Skeletal muscle tissue (tissue), 3 donors: ENCODE measurements at regions not wholly inside any gene's neighbourhood (a gene's known extent, or its start where the extent isn't known, plus 50 kb on each side); places are given as distances from the start of the nearest gene placed in this dataset.

Experiments
- H3K27ac ChIP-seq: one replicate; pipeline ENCODE4 v1.7.0; 2013; ENCODE audit warnings: mild to moderate bottlenecking, low read depth, low read length, inconsistent platforms
- H3K27me3 ChIP-seq, 3 donors: one replicate each; pipeline ENCODE4 v1.7.0; 2013; ENCODE audit warnings: low read length in 3 of 3; ENCODE audit not compliant: control insufficient read depth in 3 of 3, insufficient read depth in 3 of 3
- H3K36me3 ChIP-seq, 3 donors: one replicate each; pipeline ENCODE4 v1.7.0; 2013; ENCODE audit warnings: low read length in 3 of 3; ENCODE audit not compliant: control insufficient read depth in 3 of 3, insufficient read depth in 3 of 3
- H3K4me1 ChIP-seq, 3 donors: one replicate each; pipeline ENCODE4 v1.7.0; 2013; ENCODE audit warnings: low read length in 3 of 3, mild to moderate bottlenecking in 3 of 3; ENCODE audit not compliant: control insufficient read depth in 3 of 3, insufficient read depth in 3 of 3
- H3K4me3 ChIP-seq, 3 donors: one replicate each; pipeline ENCODE4 v1.7.0; 2013; ENCODE audit warnings: low read length in 3 of 3
- H3K9ac ChIP-seq, 3 donors: one replicate each; pipeline ENCODE4 v1.7.0; 2013; ENCODE audit warnings: low read length in 3 of 3, mild to moderate bottlenecking in 3 of 3, moderate library complexity in 2 of 3, low read depth in 1 of 3
- H3K9me3 ChIP-seq, 3 donors: one replicate each; pipeline ENCODE4 v1.7.0; 2013; ENCODE audit warnings: low read length in 3 of 3; ENCODE audit not compliant: control insufficient read depth in 3 of 3
- donor health status: Osteomylitis.

DNA sequence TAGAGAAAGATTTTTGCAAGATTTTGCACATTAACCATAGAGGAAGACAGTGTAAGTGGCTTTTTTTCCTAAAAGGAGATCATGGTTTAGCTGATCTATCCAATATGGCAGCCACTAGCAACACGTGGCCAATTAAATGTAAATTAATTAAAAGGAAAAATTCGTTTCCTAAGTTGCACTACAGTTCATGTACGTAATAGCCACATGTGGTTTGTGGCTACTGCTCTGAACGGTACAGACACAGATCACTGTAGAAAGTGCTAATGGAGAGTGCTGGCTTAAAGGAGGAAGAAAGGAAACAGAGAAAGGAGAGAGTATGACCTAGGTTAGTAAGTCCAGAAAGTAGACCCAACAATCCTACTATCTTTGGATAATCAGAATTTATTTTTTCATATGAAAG is 170.8 kb downstream of the SIPA1L2 start:
- Histone ChIP-seq H3K9me3 (no peaks in the 10 kb centered on the region), H3K27me3 (no peaks in the 10 kb centered on the region), H3K36me3 (peaks cover 0 to 7% (median 2%) of the 10 kb centered on the region in 3 donors), H3K27ac (no peak overlapping the region), H3K4me3 (no peak overlapping the region), H3K9ac (no peak overlapping the region), H3K4me1 (no peaks in the 10 kb centered on the region)

DNA sequence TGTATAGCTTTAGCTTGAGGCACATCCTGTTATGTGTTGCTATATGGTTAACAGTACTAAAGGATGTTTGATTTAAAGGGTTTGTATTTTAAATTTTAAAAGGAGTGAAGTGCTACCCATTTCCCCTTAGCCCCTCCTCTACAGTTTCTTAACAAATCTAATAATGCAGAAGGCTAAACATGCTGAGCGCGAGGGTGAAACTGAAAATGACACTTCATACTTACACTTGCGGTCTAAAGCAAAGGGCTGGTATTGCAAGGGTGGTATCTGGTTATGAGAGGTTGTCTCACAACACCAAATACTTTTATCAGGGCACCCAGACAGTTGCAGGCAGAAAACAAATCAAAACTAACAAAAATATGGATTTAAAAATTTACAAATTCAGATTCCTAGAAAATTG is 172.3 kb downstream of the SIPA1L2 start:
- H3K36me3 ChIP-seq: peaks cover 0 to 7% (median 2%) of the 10 kb centered on the region in 3 donors
- H3K9me3 ChIP-seq: no peaks in the 10 kb centered on the region
- no peak overlapping the region for H3K4me3 ChIP-seq
- H3K27ac ChIP-seq: no peak overlapping the region
- no peak overlapping the region for H3K9ac ChIP-seq
- H3K4me1 ChIP-seq: no peaks in the 10 kb centered on the region
- no peaks in the 10 kb centered on the region for H3K27me3 ChIP-seq

DNA sequence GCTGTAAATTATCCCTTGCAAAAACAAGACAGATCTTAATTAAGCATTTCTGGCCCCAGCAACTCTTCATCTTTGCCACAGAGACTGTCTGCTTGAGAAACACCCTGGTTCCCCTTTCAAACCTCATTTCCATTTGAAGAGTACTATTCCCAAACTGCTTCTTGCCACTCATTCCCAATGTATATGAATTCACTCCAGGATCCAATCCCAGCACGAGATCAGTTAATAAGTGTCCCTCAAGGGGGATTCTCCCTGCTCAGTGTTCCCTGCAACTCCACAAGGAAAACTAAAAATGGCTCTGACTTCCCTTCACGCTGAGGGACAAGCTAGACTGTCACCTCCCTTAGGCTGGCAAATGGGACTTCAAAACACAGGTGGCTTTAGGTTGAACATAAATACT is 173.2 kb downstream of the SIPA1L2 start:
- Histone ChIP-seq H3K9ac (no peak overlapping the region), H3K4me1 (no peaks in the 10 kb centered on the region), H3K27ac (no peak overlapping the region), H3K36me3 (peaks cover 0 to 7% (median 2%) of the 10 kb centered on the region in 3 donors), H3K27me3 (no peaks in the 10 kb centered on the region), H3K4me3 (no peak overlapping the region), H3K9me3 (no peaks in the 10 kb centered on the region)

DNA sequence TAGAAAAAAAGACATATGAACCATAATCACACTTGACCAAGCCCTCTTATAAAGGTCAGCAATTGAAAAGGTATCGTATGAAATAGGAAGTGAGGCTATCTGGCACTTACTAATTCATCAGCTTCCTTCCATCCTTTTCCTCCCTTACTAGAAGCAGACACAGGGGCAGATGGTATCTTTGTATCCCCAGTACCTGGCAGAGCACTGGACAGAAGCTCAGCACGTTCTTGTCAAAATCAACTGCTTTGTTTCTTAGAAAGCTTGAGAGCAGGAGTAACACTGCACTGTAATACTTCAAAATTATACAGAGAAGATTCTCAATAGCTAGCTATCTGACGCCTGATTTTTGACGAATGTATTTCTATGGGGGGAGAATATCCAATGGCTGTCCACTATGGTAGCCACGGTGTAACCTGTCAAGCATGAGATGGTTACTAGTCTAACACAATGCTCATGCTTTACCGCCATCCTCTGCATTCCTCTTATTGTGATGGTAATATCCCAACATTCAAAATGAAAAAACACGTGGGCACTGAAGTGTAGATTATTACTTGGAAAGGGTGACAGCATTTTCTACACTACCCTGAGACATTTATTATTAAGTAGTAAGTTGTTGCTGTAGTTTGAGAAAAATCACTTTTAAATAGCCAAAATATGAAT is 175.6 kb downstream of the SIPA1L2 start:
- H3K27me3 ChIP-seq: no peaks in the 10 kb centered on the region
- no peak overlapping the region for H3K4me3 ChIP-seq
- H3K9ac ChIP-seq: no peak overlapping the region
- H3K36me3 ChIP-seq: no peaks in the 10 kb centered on the region
- no peaks in the 10 kb centered on the region for H3K9me3 ChIP-seq
- H3K27ac ChIP-seq: no peak overlapping the region
- H3K4me1 ChIP-seq: no peaks in the 10 kb centered on the region

DNA sequence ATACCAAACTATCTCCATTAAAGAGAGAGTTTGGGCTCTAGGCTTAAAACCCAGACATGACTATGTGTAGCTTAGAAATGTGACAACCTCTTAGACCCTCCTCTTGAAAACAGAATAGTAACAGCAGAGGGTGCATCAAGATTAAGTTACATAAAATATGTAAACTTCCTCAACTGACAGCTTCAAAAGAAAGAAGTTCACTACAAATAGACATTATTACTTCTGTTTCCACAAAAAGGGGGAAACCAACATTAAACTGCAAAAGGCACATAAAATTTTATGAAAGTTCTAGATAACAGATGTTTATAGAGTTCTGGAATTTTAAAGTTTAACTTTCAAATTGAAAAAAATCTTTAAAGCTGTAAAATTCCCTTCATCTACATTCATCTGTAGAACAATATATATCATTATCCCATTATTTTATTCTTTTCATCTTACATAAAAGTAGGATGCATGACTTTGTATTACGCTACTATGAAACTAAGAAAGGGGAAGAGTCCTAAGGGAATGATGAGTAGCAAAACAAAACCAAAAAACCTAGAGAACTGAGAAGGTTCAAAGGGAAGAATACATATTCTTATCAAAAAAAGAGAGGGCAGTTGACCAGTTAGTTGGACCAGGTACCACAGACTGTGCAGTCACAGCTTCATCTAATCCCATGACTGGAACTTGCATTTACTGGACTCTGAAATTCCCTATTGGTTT is 177.0 kb downstream of the SIPA1L2 start:
- Histone ChIP-seq H3K36me3 (no peaks in the 10 kb centered on the region), H3K9me3 (no peaks in the 10 kb centered on the region), H3K9ac (no peak overlapping the region), H3K27me3 (no peaks in the 10 kb centered on the region), H3K27ac (no peak overlapping the region), H3K4me1 (no peaks in the 10 kb centered on the region), H3K4me3 (no peak overlapping the region)

DNA sequence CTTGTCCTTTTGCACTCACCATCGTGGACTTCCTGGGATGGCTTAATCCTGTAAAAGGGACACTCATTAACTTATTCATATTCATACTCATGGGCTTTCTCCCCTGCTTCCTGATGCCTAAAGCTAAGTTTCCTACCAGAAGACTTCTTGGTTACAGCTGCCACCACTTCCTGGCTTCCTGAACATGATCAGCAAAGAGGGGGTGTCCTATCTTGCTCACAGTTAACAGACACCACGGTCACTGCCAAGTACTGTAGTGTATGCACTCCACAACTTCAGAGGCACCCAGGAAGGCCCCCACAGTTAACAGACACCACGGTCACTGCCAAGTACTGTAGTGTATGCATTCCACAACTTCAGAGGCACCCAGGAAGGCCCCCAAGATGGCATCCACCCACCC is 177.8 kb downstream of the SIPA1L2 start:
- Histone ChIP-seq H3K4me1 (peaks cover 0 to 3% (median 0%) of the 10 kb centered on the region in 3 donors), H3K27ac (no peak overlapping the region), H3K4me3 (no peak overlapping the region), H3K9me3 (no peaks in the 10 kb centered on the region), H3K27me3 (no peaks in the 10 kb centered on the region), H3K36me3 (no peaks in the 10 kb centered on the region), H3K9ac (no peak overlapping the region)

DNA sequence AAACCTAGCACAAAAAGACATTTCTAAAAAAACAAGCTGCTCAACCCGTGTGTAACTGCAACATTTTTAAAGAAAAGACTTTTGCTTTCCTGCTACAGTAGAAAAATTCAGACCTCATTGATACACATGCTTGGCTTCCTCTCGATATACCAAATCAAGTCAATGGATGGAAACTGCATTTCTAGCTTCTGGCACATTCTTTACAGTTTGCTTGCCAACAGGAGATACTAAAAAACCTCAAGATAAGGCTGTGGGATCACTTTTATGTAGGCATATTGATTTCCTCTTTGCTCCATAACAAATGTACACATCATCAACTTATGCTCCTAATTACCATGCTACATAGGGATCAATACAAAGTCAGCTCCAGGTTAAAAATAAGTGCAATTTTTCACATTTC is 178.4 kb downstream of the SIPA1L2 start:
- Histone ChIP-seq H3K27me3 (no peaks in the 10 kb centered on the region), H3K36me3 (no peaks in the 10 kb centered on the region), H3K27ac (no peak overlapping the region), H3K4me3 (no peak overlapping the region), H3K4me1 (peaks cover 0 to 3% (median 0%) of the 10 kb centered on the region in 3 donors), H3K9ac (no peak overlapping the region), H3K9me3 (no peaks in the 10 kb centered on the region)

DNA sequence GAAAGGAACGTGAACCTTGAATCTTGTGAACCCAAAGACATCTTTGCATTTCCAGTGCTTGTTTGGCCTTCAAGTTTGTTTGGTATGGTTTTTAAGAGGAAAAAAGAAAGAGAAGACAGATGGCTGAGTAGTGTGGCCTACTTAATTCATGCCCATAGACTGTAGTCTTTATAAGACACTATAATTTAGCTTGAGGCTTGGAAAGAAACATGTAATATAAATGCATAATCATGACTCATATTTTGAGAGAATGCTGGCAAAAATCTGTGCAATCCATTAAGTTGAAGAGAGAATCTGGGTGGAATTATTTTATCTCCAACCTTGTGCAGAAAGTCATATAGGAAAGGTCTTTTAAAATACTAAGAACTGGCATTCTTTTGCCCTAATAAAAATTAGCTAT is 179.3 kb downstream of the SIPA1L2 start:
- no peaks in the 10 kb centered on the region for H3K9me3 ChIP-seq
- no peaks in the 10 kb centered on the region for H3K36me3 ChIP-seq
- no peak overlapping the region for H3K9ac ChIP-seq
- H3K27me3 ChIP-seq: no peaks in the 10 kb centered on the region
- H3K4me1 ChIP-seq: peaks cover 0 to 3% (median 0%) of the 10 kb centered on the region in 3 donors
- no peak overlapping the region for H3K27ac ChIP-seq
- H3K4me3 ChIP-seq: no peak overlapping the region

DNA sequence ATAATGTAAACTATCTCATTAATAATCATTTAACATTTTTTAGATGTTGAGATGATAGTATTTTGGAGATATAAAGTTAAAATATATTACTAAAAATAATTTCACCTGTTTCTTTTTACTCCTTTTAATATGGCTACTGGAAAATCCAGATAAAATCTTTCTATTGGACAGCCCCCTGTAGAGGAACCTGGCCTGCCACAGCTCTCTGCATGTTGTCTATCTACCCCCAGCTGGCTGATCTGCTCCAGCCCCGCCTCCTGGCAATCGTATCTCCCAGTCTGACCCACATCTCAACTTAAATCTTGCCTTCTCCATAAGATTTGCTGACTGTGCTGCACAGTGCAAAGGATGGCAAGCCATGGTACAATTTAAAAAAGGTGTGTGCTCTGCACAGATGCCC is 182.8 kb downstream of the SIPA1L2 start:
- no peak overlapping the region for H3K4me3 ChIP-seq
- peaks cover 0 to 6% (median 6%) of the 10 kb centered on the region in 3 donors for H3K36me3 ChIP-seq
- H3K4me1 ChIP-seq: peaks cover 0 to 3% (median 0%) of the 10 kb centered on the region in 3 donors
- H3K27me3 ChIP-seq: no peaks in the 10 kb centered on the region
- H3K27ac ChIP-seq: no peak overlapping the region
- no peaks in the 10 kb centered on the region for H3K9me3 ChIP-seq
- no peak overlapping the region for H3K9ac ChIP-seq

DNA sequence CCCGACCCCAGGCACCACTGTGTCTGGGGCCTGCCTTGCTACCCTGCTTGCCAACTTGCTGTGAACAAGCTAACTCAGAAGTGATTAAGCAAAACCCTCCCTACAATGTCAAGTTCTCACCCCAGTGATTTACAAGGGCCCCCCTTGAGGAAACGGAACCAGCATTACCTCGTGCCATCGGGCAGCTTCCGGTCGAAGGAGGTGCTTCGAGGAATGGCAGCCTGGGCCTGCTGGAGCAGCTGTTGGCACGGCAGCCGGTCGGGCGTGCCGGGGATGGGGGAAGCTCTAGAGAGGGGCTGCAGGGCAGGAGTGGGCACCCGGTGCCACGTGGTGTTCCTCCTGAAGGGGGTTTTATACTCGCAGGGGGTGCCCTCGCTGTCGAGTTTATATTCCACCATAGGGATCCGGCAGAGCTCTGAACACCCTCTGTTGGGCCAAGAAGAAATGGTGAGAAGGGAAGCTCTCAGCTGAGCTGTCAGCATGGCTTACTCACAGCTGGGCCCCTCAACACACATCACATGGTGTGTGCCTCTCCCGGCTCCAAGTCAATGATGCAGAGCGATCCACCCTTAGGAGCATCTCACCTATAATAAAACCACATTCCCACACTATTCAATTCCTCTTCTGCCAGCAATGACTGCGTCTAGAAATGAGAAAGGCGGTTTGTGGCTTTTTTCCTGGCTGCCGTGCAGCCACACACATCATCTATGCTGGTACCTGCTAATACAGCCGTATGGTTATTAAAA is 184.4 kb downstream of the SIPA1L2 start:
- H3K27ac ChIP-seq: no peak overlapping the region
- peaks cover 6 to 19% (median 8%) of the 10 kb centered on the region in 3 donors for H3K36me3 ChIP-seq
- H3K9ac ChIP-seq: no peak overlapping the region
- no peaks in the 10 kb centered on the region for H3K27me3 ChIP-seq
- peaks cover 0 to 3% (median 0%) of the 10 kb centered on the region in 3 donors for H3K4me1 ChIP-seq
- H3K4me3 ChIP-seq: no peak overlapping the region
- no peaks in the 10 kb centered on the region for H3K9me3 ChIP-seq
